GM18498 (cell line): ENCODE measurements at regions not wholly inside any gene's neighbourhood (a gene's known extent, or its start where the extent isn't known, plus 50 kb on each side); places are given as distances from the start of the nearest gene placed in this dataset.

Experiments
- ATAC-seq: cut with Tn5 transposase; IDR thresholded peaks from one replicate; pipeline ENCODE4 v1.9.1; 2021; ENCODE audit warnings: mild to moderate bottlenecking, moderate library complexity; ENCODE audit not compliant: unreplicated experiment

DNA sequence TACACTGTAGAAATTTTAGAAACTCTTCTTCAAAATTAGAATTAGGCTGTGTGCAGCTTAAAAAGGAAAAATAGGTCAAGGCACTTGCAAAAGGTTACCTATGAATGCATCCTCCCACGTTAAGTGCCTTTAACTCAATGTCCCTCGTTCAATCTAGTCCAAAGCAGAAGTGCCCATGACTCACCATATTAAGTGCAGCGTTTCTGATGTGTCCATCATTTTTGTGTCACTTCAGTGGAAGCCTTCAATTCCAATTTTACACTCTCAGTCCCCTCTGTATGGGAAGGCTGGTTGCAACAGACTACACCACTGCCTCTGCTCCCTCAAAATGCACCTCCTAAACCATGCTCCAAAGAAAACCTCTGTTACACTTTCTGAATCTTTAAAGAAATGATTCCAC is 53.4 kb downstream of the FOXB1 start:
- ATAC-seq, result no peak

DNA sequence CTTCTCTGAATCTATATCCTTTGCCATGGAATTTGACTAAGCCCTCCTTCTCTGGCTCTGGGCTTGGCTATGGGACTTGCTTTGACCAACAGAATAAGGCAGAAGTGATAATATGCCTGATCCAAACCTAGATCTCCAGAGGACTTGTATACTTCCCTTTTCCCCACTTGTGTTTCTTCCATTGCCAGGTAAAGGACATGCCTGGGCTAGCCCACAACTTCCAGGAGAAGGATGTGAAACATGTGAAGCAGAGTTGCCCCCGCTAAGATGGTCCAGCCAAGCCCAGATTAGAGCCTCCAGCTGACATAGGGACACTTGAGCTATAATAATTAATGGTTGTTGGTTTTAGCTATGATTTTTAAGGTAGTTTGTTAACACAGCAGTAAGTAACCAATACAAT is 55.1 kb downstream of the FOXB1 start:
- no peak for ATAC-seq

DNA sequence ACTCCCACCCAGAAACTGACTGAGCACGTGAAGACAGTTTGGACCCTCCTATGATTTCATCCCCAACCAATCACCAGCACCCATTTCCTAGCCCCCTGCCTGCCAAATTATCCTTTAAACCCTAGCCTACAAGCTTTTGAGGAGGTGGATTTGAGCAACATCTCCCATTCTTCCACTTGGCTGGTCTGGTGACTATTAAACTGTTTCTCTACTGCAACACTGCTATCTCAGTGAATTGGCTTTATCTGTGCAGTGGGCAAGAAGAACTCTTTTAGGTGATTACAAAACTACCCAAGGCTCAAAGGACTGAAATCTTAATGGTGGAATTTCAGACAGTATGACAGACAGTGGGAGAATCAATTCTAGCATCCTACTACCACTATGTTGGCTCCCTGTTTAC is 57.6 kb downstream of the FOXB1 start:
- no peak for ATAC-seq

DNA sequence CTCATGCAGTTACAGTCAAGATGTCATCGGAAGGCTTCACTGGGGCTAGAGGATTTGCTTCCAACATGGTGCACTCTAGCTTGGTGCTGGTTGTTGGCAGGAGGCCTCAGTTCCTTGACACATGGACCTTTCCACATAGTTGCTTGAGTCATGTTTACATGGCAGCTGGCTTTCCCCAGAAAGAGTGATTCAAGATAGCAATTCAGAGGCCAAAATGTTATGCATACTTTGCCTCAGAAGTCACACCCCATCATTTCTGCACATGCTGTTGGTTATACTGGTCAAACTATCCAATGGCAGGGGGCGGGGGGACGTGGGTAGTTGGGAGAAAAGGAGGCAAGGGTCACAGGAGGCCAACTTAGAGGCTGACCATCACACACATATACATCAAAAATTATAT is 58.7 kb downstream of the FOXB1 start:
- no peak for ATAC-seq

DNA sequence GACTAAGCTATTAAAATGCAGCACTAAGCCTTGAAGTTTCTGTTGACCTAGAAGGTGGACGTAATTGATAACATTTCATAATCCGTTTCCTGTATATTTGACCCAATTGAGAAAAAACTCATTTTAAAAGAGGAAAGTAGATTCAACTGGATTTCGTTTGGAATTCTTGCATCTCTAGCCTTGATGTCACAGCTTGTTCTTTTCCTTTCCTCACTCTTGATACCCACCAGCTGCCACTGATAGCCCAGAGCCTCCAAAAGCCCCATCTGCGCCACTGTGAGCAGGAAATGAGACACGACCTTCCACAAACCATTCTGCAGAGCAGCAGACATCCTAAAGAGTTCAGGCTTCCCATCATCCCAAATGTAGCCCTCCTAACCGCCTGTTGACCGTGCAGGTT is 61.8 kb downstream of the FOXB1 start:
- ATAC-seq, result no peak

DNA sequence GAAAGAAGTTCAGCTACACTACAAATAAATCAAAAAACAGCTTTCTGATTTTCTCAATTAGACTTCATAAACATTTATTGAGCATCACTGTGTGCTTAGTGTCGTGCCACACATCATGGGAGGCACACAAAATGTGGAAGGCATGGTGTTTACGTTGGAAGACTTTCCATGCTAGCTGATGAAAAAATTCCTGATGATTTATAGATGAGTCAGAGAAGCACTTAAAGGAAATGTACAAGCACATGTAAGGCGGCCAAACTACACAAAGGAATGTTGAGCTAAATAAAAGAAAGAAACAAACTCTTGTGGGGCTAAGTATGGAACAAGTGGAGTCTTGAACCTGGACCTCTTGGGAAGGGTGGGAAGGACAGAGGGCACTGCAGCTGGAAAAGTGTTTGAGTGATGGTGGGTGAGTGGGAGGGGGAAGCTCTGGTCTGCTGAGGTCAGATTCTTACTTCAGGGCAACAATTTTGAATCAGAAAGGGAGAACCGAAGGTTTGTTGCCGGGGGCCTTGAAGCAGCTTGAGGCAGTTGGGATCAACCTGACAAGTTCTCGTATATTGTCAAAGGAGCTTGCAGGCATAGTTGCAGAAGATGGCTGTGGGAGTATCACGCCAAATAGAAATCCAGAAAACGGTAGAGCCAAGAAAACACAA is 66.9 kb downstream of the FOXB1 start:
- ATAC-seq, result no peak

DNA sequence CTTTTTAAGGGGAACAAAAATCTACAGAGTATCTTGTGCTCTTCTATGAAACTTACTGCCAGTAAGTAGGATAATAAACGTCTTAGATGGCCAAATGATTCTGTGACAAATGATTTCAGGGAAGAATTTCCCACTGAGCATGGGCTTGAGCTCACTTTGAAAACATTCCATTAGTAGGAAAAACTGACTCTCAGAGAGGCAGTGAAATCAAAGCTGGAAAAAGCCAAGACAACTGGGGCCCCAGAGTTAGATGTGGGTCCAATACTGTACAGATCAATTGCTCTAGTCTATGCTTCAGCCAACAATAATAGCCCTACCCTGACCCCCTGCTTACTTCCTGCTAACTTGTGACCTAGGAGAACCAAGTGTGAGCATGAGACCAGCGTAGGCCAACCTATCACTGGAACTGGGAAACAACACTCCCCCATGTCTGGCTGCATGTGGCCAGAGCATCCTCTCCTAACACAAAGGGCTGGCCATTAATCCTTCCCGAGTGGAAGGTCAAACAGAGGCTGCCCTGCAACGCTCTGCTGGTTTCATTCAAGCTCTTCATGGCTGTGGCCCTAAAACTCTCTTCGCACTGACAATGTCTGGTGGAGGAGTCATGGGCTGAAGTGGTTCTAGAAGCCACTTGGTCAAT is 68.8 kb downstream of the FOXB1 start:
- ATAC-seq, result no peak

DNA sequence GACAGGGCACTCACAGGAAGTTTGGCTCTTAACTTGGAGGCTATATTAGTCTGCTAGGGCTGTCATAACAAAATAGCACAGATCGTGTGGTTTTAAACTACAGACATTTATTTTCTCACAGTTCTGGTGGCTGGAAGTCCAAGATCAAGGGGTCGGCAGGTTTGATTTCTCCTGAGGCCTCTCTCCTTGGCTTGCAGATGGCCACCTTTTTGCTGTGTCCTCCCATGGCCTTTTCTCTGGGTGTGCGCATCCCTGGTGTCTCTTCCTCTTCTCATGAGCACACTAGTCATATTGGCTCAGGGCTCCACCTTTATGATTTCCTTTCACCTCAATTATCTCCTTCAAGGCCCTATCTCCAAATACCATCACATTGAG is 69.3 kb downstream of the FOXB1 start:
- no peak for ATAC-seq

DNA sequence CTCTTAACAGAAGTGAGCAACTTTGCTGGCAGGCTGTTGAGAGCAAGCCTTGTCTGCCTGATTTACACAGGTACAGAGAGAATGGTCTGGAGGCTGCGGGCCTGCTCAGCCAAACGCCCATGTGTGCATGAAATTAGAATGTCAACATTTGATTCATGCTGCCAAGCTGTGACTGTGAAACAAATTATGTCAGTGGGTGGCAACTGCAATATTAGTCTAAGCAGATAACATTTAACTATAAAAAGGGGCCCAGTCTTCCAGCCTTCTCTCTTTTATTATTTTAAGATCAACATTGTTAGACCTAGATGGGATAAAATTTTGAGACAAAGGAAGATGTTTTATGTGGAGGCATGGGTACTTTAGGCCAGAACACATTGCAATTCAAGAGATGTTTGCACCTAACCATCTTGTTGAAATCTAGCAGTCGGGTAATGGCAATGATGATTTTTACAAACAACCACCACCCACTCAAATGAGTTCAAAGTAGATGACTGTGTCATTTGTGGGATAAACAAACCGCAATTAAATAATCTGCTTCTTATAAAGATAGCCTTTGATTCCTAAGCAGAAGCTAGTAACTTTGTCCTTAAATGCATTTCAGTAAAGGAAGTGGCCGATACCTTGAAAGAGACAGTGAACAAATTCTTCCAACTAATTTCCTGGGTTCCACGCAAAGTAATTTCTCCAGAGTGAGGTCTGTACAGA is 70.2 kb downstream of the FOXB1 start:
- ATAC-seq, result no peak

DNA sequence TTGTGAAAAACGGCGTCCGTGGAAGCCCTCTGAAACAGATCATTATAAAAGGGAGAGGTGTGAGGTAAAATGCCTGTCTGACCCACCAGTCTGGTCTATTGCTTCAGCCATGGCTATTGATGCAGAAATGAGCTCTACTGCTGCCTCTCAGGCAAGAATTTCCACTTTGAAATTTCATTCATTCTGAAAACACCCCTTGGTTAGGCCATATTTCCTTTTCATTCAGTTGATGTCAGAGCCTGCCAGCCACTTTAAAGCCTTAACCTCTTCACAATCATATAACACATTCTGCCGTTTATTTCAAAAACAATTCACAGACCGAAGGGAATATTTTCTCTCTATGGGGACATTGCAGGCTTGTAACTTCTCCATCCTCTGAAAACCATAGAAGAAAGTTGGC is 71.9 kb downstream of the FOXB1 start:
- no peak for ATAC-seq

DNA sequence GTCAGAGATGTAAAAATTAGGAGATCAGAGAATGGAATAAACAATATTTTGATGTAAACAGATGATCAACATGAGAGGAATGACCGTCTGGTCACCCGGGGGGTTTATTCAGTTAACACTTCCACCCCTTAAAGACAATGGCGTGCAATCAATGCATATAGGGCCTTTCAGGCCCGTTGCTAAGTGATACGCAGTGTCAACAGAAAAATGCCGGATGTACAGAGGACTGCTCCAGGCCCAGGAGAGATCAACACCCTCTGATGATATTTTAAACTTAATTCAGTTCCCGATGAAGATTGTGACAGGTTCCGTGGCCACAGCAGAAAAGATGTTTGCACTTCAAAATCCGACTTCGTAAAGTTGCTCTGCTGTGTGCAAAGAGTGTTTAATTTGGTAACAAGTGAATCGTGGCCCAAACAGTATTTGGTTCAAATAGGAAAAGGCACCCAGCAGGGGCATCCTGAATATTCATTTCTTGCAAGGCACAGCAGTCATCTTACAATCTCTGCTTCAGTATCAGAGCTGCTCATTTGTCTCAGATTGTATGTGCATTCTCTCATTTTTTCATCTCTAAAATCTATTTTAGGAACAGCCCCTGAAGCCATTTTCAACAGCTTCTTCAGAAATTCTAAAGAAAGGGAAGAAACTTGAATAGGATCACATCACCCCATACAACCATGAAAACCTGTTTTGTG is 72.6 kb downstream of the FOXB1 start:
- no peak for ATAC-seq

DNA sequence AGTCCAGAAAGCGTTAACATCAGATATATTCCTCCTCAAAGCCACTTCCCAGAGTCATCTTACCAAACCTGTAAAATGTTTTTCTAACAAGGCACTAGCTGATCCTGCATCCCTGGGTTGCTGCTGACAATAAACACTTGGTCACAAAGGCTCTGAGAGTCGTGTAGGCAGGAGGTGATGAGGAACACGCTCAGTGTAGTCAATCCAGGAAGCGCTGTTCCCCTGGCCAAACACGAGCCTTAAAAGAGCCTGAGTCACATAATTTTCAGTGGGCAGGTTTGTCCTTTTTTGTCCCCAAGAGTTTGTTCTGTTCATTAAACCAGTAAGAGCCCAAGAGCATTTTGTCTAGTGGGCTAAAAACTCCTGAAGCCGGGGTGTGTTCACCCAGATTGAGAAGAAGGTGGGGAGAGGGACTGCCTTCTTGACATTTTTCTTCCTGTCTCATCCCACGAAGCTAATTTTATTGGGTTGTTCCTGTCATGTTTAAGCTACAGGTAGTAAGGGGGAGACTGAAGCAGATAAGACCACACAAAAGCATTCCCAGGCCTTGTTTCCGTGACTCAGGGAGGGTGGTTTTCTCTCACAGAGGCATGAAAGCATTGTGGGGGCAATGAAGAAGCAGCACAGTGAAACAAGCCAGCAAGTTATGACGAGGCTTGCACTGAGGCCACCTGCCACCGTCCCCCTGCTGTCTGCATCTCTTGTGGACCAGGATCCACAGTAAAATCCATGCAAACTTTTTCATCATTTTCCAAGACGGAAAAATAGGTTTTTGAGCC is 73.7 kb downstream of the FOXB1 start:
- no peak for ATAC-seq

DNA sequence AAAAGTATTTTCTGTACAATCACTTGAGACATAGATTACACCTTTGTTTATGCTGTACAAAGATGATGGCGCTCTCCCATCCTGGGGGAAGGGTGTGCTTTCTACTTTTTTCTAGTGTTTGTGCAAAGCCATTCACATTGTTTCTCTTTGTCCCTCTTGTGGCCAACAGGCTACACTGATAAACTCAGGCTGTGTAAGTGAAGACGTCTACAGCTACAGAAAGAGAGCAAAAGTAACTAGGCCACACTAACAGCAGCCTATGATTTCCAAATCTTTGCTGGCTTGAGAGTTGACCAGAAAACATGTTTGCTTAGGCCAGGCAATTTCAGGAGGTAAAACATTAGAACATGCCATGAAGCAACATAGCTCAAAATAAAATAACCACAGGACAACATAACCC is 75.1 kb downstream of the FOXB1 start:
- ATAC-seq, result no peak

DNA sequence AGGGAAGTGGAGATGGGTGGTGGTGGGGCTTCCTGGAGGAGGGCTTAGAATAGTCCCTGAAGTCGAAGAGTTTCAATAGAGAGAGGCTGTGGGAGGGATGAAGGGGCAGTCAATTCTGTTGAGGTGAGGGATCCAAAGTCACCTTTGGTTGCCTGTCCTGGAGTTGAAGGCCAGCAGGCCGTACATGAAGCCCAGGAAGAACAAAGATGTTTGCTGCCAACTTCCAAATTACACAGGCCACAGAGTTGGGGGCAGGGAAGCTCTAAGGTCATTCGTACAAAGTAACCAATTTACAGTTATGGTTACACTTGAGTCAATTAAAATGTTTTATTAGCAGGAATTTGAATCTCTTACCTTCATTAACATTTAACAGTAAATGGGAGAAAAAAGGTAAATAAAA is 77.9 kb downstream of the FOXB1 start:
- ATAC-seq, result no peak

DNA sequence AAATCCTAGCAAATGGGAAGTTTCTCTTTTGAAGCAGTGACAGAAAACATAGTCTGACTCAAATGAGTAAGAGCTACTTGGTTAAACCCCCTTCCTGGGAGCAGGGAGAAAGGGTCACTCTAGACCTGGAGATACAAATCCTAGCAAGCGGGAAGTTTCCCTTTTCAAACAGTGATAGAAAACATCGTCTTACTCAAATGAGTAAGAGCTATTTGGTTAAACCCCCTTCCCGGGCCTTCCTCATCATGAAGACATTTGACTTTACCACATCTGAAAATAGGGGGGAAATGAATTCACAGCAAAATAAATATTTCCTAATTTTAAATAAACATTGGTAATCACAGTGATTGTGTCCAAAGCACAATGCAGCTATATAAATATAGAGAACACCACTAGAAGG is 79.2 kb downstream of the FOXB1 start:
- no peak for ATAC-seq

DNA sequence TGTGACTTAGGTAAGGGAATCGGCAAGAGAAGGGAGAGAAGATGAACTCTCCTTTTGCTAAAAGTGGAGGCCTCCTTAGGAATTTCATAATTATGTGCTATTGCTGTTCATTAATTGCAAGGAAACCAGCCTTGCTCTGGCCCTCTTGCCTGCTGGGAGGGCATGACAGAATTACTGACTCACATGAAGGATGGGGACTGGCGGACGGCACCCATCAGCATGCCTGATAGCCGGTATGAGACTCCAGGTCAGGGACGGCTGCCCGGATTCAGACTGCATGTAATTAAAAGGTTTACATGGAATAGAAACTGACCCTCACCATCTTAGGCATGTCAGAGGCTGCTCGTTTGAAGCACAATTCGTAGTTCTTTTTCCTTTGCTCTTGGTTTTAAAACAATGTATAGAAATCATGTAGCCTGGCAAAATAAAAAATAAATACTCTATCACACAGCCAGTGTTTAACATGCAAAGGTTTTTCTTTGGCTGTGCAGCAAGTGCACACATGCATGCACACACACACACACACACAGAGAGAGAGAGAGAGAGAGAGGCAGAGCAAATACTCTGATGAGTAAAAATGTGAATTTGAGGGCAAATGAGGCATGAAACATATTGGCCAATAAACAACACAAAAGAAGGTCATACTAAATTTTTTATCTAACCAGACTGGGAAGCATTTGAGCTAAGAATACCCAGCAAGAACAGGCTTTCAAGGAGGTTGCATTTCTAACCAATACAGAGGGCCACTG is 82.7 kb downstream of the FOXB1 start:
- no peak for ATAC-seq

DNA sequence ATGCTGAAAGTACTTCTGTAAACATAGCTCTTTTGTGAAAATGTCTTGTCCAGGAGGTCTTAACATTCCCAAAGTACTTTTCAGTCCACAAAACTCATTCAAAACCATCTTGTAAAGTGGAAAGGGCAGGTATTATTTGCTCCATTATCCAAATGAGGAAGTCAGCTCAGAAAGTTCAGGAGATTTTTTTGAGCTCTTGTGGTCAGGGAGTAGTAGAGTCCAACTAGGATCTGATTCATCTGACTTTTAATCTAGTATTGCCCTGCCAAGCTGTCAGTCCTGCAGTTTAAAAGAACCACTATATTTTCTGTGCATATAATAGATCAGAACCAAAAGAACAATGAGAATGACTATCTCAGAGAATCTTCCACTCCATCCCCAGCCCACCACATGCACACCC is 83.5 kb downstream of the FOXB1 start:
- ATAC-seq, result no peak

DNA sequence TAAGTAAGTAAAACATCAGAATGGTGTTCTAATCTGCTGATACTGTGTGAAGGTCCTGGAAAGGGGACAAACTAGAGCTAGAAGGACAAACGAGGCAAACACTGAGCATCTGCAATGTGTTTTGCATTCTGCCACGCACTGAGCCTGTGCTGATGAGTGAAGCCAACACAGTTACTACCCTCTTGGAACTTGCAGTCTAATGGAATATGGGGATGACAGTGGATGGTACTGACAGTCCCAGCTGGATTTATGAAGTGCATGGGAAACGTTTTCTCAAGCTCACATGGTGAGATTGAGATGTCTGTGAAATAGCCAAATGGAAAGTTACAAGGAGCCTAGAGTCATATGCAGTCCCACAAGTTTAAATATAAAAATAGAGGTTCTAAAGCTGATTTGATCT is 86.6 kb downstream of the FOXB1 start:
- ATAC-seq, result no peak

DNA sequence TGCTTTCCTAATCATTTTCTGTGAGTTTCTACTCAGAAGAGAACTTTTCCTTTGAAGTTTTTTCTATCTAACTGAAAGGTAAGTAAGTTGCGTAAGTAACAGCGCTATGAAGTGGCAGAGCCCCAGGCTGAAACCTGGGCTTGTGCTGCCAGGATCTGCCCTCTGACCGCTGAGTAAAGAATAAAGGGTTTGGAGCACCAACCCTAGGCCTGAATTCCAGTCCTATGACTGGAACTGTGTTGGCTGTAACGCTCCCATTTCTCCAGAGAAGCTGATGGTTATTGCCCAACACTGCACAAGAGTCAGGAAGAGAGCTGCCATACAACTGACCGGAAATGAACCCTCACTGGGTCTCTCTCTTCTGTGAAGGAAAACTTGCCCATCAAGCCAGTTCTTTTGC is 87.0 kb downstream of the FOXB1 start:
- no peak for ATAC-seq

DNA sequence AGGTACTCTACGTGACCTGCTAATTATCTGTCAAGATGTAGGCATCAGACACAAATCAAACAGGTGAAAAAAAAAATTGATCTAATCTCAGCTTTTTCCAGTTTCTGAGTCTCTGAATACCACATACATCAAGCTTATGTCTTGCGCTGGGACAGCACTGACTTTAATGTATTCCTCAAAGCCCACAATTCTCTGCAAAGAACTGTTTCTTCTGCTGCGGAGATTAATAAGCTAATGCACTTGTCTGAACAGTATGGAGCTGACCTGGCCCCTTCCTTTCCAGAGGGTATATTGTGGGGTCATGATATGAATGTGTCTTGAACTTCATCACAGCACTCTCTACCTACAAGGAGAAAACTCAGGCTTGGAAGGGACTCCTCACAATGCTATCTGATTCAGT is 87.8 kb downstream of the FOXB1 start:
- ATAC-seq, result no peak
